ENCODE measurements at regions not wholly inside any gene's neighbourhood (a gene's known extent, or its start where the extent isn't known, plus 50 kb on each side); places are given as distances from the start of the nearest gene placed in this dataset.

GRCh38 chr17:72262766-72263165 is 141.9 kb downstream of the SOX9 start:
- DNase-seq: no peak

- DNase-seq: no peak
Measured at GRCh38 chr17:72264682-72265405, 144.0 kb downstream of the SOX9 start.

DNA sequence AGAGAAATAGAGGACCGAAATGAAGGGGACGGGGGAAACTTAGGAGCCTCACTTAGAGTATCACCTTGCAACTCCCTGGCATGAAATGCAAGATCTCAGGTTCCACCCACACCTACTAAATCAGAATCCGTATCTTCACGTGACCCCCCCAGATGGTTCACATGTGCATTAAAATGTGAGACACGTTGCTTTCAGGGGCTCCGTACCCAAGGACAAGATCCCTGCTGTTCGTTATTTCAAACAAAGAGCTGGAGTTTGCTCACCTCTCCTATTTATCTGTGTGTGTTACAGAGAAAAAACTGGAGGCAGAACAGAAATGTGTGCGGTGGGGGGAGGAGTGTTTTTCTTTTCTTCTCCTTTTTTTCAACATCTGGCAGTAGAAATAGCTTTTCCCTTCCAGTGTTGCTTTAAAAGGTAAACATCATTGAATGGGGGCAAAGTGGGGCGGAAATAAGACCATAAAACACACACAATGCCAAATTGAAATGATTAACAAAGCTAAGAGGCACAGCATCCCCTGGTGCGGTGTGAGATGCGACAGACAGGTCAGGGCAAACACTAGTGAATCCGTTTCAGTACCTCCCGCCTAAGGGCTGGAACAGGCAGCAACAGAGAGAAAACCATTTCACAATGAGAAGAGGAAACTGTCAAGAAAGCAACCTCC is 145.4 kb downstream of the SOX9 start:
- DNase-seq: no peak

- DNase-seq: no peak
Measured at GRCh38 chr17:72267601-72268000, 146.8 kb downstream of the SOX9 start.

- DNase-seq: no peak
Measured at GRCh38 chr17:72268431-72268830, 147.6 kb downstream of the SOX9 start.

- DNase-seq: no peak
Measured at GRCh38 chr17:72270273-72270924, 149.6 kb downstream of the SOX9 start.

DNA sequence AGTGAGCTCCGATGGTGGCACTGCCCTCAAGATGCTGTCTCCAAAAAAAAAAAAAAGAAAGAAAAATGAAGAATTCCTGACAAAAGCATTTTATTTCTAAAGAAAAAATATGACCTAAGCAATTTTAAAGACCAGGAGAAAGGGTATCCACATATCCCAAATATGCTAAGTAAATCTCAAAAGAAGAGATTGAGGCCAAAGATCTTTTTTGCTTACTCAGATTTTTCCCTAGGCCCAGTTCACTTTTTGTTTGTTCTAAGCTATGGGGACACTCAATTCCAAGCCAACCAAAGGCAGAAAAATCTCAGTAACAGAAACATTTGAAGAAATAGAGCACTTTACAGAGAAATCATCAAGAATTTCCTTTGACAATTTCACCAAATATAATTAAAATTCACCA is 150.8 kb downstream of the SOX9 start:
- DNase-seq: no peak

DNA sequence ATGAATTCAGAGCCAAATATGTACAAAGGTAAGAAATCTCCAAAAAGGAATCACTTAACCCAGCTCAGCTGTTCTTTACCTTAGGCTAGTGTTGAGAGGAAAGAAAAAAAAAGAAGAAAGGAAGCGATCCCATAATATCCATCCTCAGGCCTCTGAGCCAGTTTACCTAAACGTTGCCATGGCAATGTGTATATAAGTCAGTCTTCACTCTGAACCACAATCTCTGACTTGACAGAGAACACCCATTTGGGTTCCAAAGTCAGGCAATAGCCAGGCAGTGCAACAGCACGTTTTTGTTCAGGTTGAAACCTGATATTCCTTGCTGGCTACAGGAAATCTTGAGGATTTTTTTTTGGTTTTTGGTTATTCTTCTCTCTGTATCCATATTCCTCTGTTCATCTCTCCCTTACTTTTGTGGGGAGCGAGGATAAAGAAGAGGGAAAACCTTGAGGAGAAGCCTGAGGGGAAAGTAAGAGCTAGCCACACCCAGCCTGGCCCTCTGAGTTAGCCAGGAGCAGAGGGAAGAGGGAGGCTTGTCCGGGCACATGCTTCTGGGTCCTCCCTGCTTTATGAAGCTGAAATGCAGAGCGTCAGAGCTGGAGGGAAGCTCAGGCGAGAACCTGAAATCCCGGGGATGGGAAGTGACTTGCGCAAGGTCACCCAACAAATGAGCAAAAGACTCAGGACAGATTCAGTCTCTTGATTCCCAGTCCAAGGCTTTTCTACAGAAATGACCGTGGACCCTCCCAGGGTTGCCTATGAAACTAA is 152.7 kb downstream of the SOX9 start:
- DNase-seq: no peak

DNA sequence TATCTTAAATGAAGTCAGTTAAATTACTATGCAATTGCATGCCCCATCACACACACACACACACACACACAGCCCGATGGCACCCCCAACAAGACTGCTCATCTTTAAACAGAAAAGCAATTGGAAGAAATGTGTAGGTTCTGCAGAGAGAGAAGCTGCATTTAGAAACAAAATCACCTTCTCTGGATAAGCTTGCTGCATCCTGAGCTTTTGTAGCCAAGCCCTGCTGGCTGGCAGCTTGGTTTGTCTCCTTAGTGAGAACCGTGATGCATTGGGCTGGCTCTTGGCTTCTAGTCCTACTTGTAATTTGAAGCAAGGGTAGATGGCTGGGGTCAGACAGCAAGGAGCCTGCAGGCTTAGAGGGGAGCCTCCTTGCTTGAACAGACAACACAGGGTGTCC is 153.8 kb downstream of the SOX9 start:
- DNase-seq: no peak

- DNase-seq: no peak
Measured at GRCh38 chr17:72280881-72281280, 160.1 kb downstream of the SOX9 start.

DNA sequence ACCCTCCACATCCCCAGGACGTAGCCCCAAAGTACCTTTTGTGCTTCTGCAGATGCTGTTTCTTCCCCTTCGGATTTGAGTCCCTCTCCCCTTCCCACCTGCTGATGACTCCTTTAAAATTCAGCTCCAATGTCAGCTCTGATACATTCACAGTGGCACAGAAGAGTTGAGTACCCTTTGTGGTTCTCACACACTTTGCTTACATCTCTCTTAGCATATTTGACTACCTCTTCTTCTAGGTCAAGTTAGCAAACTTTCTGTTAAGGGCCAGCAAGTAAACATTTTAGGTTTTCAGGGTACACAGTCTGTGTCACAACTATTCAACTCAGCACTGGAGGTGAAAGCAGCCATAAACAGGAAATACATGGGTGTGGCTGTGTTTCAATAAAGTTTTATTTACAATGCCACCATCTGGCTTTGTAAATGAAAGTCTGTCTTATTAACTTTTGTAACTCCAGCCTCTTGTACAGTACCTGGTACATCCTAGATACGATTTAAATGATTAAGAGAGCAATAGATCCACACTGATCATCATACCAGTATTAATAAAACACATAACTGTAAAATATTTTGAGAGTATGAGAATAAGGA is 161.7 kb downstream of the SOX9 start:
- DNase-seq: no peak

GRCh38 chr17:72284806-72285205 is 164.0 kb downstream of the SOX9 start:
- no peak for DNase-seq

- no peak for DNase-seq
Measured at GRCh38 chr17:72287586-72287985, 166.8 kb downstream of the SOX9 start.

- DNase-seq: no peak
Measured at GRCh38 chr17:72294487-72294893, 173.7 kb downstream of the SOX9 start.

GRCh38 chr17:72295916-72296315 is 175.1 kb downstream of the SOX9 start:
- no peak for DNase-seq

DNA sequence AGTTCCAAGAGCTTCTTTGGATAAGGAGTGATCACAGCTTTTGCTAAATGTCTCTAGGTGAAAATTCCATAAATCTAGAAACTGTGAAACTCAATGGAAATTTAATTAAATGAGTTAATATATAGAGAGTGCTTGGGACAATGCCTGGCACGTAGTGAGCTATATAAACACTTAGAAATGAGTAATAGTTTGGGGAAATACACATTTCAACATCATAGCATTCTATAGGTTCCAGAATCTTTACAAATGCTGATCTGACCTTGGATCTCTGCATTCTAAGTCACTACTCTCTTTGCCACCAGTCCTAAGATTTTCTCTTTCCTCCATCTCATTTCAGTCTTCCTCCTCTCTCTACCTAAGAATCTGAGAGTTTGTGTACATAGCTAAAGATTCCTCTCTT is 175.6 kb downstream of the SOX9 start:
- DNase-seq: no peak

- no peak for DNase-seq
Measured at GRCh38 chr17:72297326-72298115, 176.7 kb downstream of the SOX9 start.

DNA sequence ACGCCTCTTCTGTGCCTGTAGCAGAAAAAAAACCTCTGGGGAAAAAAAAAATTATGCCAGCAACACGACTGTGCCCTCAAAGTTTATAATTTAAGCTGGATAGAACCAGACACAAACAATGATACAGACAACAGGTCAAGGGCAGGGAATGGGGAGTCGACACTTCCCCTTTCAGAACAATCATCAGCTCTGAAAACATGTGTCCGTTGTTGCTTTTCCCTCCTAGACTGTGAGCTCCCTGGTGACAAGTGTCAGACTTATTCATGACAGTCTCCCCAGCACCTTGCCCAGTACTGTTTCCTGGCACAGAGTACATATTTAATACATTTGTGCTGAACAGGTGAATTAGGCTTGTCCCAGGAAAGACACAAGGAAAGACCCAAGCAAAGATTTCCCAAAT is 178.3 kb downstream of the SOX9 start:
- DNase-seq: no peak

GRCh38 chr17:72299592-72299991 is 178.8 kb downstream of the SOX9 start:
- no peak for DNase-seq

GRCh38 chr17:72301887-72302286 is 181.1 kb downstream of the SOX9 start:
- DNase-seq: no peak

DNA sequence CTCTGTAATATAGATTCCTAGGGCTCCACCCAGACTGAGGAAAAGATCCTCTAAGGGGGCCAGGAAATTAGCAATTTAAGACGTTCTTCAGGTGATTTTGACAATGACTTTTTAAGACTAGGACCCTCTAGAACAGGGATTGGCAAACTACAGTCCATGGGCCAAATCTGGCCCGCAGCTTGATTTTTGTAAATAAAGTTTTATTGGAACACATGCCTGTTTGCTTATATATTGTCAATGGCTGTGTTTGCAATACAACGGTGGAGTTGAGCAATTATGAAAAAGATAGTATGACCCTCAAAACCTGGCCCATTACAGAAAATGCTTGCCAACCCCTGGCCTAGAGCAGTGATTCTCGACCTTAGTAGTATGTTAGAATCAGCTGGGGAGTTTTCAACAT is 181.9 kb downstream of the SOX9 start:
- no peak for DNase-seq

All from cortex of kidney (tissue), 1 donor.